HG02885 (cell line): ENCODE measurements at regions not wholly inside any gene's neighbourhood (a gene's known extent, or its start where the extent isn't known, plus 50 kb on each side); places are given as distances from the start of the nearest gene placed in this dataset.

ENCODE experiments used
- ATAC-seq: cut with Tn5 transposase; IDR thresholded peaks from one replicate; pipeline ENCODE4 v1.9.1; 2021; ENCODE audit warnings: mild to moderate bottlenecking; ENCODE audit not compliant: unreplicated experiment, poor library complexity

- ATAC-seq: no peak
Measured at GRCh38 chr3:7881946-7882345, 619.7 kb upstream of the LMCD1 start.

GRCh38 chr3:7897655-7898054 lies 604.0 kb upstream of the LMCD1 start:
- no peak for ATAC-seq

DNA sequence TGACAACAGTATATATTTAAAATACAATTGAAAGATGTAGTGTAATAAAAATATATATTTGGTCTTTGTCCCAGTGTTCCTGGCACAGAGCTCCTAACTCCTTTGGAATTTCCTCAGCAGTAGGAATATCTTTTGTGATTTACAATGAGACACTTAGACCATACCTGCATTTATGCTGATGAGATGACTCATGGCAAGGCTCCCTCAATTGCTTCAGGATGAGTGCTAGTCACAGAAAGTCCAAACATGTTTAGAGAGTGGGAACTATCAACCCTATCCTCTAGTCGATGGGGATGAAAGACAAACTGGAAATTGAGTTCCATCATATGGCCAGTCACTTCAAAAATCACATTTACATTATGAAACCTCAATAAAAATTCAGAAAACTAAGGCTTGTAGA lies 588.3 kb upstream of the LMCD1 start:
- ATAC-seq: no peak

DNA sequence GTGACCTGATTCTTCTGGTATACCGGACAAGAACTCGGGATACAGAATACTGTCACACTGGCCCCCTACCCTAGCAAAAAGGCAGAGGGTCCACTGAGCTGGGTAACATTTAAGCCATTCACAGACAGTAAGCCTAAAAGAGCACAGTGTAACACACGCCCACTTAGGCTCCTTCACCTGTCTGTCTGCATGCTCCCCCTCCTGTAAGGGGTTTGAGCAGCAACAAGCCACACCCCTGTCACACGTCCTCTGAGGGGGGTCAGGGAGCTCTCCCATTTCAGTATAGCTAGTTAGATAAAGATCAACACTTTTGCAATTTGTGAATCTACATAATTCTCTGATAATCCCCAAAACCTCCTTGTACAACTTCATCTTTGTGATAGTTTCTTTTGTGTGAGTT lies 586.3 kb upstream of the LMCD1 start:
- no peak for ATAC-seq

DNA sequence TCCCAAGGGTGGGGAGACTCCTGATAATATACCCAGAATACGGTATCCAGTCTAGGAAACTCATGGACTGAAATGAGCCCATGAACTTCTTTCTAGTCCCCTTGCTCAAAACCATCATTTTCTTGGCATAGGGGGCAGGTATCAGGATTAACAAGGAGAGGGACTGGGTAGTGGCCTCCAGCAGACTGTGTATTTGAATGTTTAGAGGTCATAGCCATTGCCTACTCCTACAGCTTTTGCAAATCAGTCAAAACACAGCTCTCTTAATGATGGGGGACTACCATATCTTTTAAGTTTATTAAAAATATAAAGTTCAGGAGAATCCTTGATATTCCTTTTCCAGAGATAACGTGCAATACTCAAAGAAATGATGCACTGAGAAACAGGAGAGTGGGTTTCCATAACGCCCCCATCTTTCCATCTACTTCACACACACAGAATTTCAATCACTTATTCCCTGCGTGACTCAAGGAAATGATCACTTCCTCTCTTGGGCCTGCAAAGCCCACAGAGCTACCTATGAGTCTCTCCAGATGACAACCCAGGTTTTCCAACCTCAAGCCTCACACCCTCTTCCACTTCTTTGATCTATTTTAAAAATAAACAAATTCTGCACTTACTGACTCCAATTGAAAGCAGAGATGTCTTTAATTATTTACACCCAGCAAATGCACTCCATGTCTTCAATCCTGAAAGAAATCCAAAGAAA lies 584.0 kb upstream of the LMCD1 start:
- ATAC-seq: no peak

DNA sequence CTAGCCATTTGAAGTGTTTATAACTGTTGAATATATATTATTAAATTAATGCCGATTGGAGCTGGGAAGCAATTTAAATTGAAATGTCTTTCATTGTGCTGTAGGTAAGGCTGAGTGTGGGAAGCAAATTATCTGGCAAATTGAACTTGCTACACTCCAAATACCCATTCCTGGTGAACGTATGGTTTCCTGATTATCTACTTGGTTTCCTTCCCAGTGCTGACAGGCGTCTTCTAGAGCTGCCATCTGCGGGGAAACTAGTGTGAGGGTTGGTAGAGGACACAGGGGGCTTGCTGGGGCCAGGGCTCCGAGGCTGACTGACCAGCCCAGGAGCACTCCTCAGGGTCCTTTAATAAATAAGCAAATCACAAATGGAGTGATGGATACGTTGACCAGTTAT lies 581.4 kb upstream of the LMCD1 start:
- ATAC-seq: no peak

DNA sequence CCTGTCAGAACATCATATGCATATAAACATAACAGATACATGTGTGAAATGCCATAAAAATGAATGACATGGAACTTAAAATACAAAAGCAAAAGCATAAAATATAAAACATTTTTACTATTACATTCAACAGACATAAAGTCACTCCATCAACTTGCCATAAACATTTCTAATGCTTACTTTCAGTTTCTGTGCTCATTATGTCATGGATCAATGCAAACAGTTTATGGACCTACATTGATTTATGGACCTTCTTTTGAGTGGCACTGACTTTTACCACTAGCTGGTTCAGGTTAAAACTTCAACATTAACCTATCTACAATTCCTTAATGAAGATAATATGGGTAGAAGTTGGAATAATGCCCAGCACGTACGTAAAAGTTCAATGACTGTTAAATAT lies 577.4 kb upstream of the LMCD1 start:
- ATAC-seq: no peak

- ATAC-seq: no peak
Measured at GRCh38 chr3:7927015-7927414, 574.6 kb upstream of the LMCD1 start.

DNA sequence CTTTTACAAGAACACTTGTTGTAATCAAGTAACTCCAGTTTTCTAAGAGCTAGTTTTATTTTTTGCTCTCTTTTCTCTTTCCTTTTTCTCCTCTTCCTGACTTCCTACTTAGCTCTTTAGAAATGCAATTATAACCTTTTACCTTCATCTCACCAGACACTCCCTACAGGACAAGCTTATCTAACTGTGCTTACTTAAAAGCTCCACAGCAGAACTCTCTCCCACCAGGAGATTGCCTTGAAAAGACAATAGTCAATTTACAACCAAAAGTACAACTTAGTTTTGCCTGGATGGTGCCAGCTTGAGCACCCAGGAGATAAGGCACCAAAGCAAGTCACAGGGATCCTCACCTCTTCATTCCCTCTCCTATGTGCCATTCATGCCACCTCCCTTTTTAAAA lies 573.8 kb upstream of the LMCD1 start:
- no peak for ATAC-seq

DNA sequence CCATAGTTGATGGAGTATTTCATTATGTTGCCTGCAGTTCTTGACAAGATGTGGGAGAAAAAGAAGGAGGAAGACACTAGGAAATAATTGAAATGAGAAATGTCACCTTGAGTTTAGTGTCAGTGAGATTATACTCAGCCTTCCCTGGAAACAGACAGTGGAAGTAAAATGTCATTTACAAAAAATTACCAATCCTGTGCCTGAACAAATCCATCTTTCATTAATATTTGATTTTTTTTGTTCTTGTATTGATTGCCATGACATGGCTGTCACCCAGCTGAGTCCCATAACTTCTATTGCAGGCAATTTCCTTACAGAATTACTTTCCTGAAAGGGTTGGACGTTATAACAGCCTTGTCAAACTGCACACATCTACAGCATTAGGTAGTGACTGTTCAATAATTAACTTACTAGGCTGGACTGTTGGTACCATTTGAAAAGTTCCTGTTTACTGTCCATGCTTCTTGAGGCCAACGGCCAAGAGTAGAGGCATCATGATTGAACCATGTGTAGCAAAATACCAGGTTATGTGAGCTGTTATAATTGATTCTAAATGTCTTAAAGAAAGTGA lies 572.2 kb upstream of the LMCD1 start:
- no peak for ATAC-seq

- ATAC-seq: no peak
Measured at GRCh38 chr3:7934362-7934761, 567.3 kb upstream of the LMCD1 start.

DNA sequence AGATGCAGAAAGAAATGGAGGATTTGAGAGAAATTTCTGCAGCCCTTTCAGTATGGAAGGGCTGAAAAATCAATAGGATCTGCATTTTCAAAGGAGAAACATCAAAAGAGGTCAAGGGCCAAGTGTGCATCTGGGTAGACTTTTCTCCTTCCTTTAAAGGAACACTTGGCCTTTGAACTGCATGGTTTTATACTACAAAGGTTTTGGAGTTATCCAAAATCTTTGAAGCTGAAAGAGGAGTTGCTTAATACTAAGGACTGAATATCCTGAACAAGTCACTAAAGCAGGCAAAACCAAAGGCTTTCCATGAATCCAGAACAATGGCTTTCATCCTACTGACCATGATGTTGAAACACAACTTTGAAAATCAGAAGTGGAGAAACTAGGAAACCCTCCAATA lies 553.7 kb upstream of the LMCD1 start:
- ATAC-seq: no peak

GRCh38 chr3:7950890-7951289 lies 550.7 kb upstream of the LMCD1 start:
- ATAC-seq: no peak

- no peak for ATAC-seq
Measured at GRCh38 chr3:7953449-7954014, 548.1 kb upstream of the LMCD1 start.

GRCh38 chr3:7957024-7957423 lies 544.6 kb upstream of the LMCD1 start:
- ATAC-seq: no peak

DNA sequence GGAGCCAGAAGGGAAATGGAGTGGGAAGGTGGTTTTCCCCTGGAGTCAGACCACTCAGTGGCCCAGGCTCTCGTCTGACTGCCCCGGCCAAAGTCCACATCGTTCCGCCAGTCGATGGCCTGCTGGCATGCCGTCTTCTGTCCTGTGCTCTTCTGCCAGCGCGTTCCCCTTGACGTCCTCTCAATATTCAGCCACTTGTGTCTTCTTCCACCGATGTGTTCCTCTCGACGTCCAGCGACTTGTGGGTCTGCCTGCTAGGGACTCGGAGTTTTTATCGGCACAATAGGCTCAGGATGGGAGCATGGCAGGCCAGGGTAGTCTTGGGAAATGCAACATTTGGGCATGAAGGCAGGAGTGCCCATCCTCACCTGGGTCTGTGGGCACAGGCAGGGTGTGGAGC lies 542.5 kb upstream of the LMCD1 start:
- no peak for ATAC-seq

- no peak for ATAC-seq
Measured at GRCh38 chr3:7960601-7961000, 541.0 kb upstream of the LMCD1 start.

GRCh38 chr3:7962301-7962700 lies 539.3 kb upstream of the LMCD1 start:
- no peak for ATAC-seq

- ATAC-seq: no peak
Measured at GRCh38 chr3:7964899-7965298, 536.7 kb upstream of the LMCD1 start.

DNA sequence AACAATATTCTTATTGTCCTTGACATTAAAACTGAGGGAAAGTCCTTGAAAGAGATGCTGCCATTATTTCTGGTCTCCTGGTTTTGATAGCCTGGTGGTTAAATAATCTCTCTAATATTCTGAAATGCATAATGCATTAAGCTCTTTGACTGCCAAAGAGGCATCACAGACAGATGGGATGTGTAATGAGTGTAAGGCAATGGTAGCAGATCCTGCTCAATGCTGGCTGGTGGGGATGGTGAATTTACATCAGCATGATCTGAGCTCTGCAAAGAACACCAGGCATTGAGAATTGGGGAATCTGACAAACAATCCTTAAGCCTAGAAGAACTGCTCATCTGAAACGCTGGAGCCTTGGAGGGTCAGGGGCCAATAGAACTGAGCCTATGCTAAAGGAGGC lies 528.6 kb upstream of the LMCD1 start:
- no peak for ATAC-seq

DNA sequence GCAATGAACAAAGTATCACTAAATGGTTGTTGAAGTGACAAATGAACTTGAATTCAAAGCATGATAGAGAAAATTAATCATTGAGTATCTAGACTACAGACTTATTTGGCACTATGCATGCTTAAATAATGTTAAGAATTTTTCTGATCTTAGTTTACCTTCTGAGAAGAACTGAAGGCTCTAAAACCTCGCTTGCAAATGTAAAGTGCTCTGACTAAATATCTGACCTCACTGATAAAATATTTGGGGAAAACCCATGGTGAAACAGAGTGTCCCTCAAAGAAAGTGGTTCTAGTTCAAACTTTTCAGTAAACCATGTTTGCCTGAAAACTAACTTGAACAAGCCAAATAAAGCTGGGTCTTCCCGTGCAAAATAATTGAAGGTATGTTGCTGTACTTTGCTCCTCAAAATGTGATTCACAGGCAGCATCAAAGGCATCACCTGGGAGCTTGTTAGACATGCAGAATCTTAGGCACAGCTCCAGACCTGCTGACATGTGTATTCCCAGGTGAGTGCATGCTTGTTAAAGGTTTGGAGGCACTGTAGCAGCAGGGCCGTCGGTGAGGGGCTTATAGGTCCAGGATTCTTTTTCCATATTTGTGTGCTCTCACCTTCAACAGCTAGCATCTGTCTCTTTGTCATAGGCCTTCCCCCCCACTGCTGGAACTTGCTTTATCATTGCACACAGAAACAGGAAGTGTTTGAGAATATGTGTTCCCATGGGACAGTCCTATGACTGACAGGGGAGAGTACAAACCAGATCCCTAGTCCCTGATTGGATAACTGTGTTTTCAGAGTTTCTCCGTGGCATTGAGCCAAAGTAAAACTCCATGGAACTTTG lies 524.2 kb upstream of the LMCD1 start:
- peak; percentile 59 for ATAC-seq
